HCT116 (cell line): ENCODE measurements at regions not wholly inside any gene's neighbourhood (a gene's known extent, or its start where the extent isn't known, plus 50 kb on each side); places are given as distances from the start of the nearest gene placed in this dataset.

Experiments used
- ATAC-seq: fragments of 200-7000 bp; cut with Tn5 transposase; 2 replicates; pipeline ENCODE4 v1.9.1; 2020; ENCODE audit warnings: mild to moderate bottlenecking, moderate library complexity
- BruUV-seq: library from RNA; stranded (reverse); fragments of 400-500 nt; replicated peaks from 2 replicates; lab custom pipeline; 2021; lab: Mats Ljungman, UMichigan
- CTCF ChIA-PET: fragments of 300-600 bp; sonication (Branson Sonifier 250); formaldehyde crosslinking; loops from one replicate; lab custom pipeline; 2021; ENCODE audit warnings: antibody characterized with exemption; lab: Charles Lee
- POLR2A ChIA-PET: fragments of 300-600, 350-600 bp; sonication (Branson Sonifier 250); formaldehyde crosslinking; loops from one replicate; lab custom pipeline; 2021; ENCODE audit warnings: antibody characterized with exemption; lab: Charles Lee
- RAD21 ChIA-PET, 2 experiments: fragments of 300-600 bp; sonication (Branson Sonifier 250); formaldehyde crosslinking; loops; one replicate each; lab custom pipeline; 2023; ENCODE audit warnings: low total read pairs in 2 of 2; ENCODE audit not compliant: uncharacterized antibody in 2 of 2, unreplicated experiment in 2 of 2, low non-redundant PET in 1 of 2; lab: Charles Lee
- DNase-seq: peaks from one replicate; pipeline ENCODE4 v3.0.0-alpha.2; 2010; ENCODE audit warnings: low read depth, low spot score
- H2AFZ ChIP-seq: fragments of 200-600 bp; shearing (Covaris generic), sonication (generic); 2 replicates; pipeline ENCODE4 v1.6.1; 2017; ENCODE audit warnings: low read depth, mixed run types, mixed read lengths, antibody characterized with exemption, low read length; ENCODE audit not compliant: poor library complexity, severe bottlenecking
- H3K27ac ChIP-seq: 2 replicates; pipeline ENCODE4 v1.5.1; 2012; ENCODE audit warnings: low read depth, low read length
- H3K27me3 ChIP-seq: fragments of 200-600 bp; sonication (generic); 2 replicates; pipeline ENCODE4 v1.6.1; 2016; ENCODE audit warnings: mixed run types, low read length, mixed read lengths; ENCODE audit not compliant: insufficient read depth
- H3K36me3 ChIP-seq, 2 experiments: fragments of 200-500 bp in 1 of 2; fragments of 200-600 bp in 1 of 2; sonication (Bioruptor generic) in 1 of 2; sonication (generic) in 1 of 2; 2 replicates each; pipeline versions ENCODE4 v1.5.1 to v1.6.1; 2014 to 2016; ENCODE audit warnings: low read length in 2 of 2, inconsistent platforms in 1 of 2, mixed read lengths in 1 of 2, mixed run types in 1 of 2; ENCODE audit not compliant: insufficient read depth in 2 of 2, control insufficient read depth in 1 of 2
- H3K4me1 ChIP-seq, 2 experiments: fragments of 200-600 bp in 1 of 2; sonication (generic) in 1 of 2; 2 replicates each; pipeline versions ENCODE4 v1.5.1 to v1.6.1; 2012 to 2017; ENCODE audit warnings: low read length in 2 of 2, inconsistent platforms in 1 of 2, mild to moderate bottlenecking in 1 of 2, mixed read lengths in 1 of 2, mixed run types in 1 of 2, moderate library complexity in 1 of 2; ENCODE audit not compliant: insufficient read depth in 2 of 2, control insufficient read depth in 1 of 2
- H3K4me2 ChIP-seq: fragments of 200-600 bp; sonication (generic); 2 replicates; pipeline ENCODE4 v1.6.1; 2017; ENCODE audit warnings: mixed run types, low read length, mixed read lengths
- H3K4me3 ChIP-seq, 2 experiments: fragments of 200-600 bp in 1 of 2; sonication (generic) in 1 of 2; replicated peaks in 1 of 2; 2 replicates each; pipeline ENCODE4 v1.5.1; 2011 to 2016; ENCODE audit warnings: low read length in 2 of 2, control low read depth in 1 of 2, low read depth in 1 of 2, mild to moderate bottlenecking in 1 of 2, mixed read lengths in 1 of 2, mixed run types in 1 of 2
- H3K79me2 ChIP-seq: fragments of 200-600 bp; sonication (generic); 2 replicates; pipeline ENCODE4 v1.6.1; 2017; ENCODE audit warnings: mild to moderate bottlenecking, mixed run types, low read length, moderate library complexity, mixed read lengths; ENCODE audit not compliant: insufficient read depth
- H3K9ac ChIP-seq: fragments of 200-600 bp; sonication (generic); 2 replicates; pipeline ENCODE4 v1.6.1; 2016; ENCODE audit warnings: low read length, mixed read lengths
- H3K9me2 ChIP-seq: fragments of 200-600 bp; sonication (generic), shearing (Covaris generic); 2 replicates; pipeline ENCODE4 v1.6.1; 2017; ENCODE audit warnings: mixed run types, mild to moderate bottlenecking, moderate library complexity; ENCODE audit not compliant: insufficient read depth
- H3K9me3 ChIP-seq, 2 experiments: fragments of 200-500 bp in 1 of 2; fragments of 200-600 bp in 1 of 2; sonication (Bioruptor generic) in 1 of 2; sonication (generic) in 1 of 2; 2 replicates each; pipeline ENCODE4 v1.6.1; 2014 to 2017; ENCODE audit warnings: low read length in 2 of 2, mixed read lengths in 2 of 2, inconsistent platforms in 1 of 2, low read depth in 1 of 2, mild to moderate bottlenecking in 1 of 2, mixed run types in 1 of 2, moderate library complexity in 1 of 2; ENCODE audit not compliant: control insufficient read depth in 1 of 2, insufficient read depth in 1 of 2
- H4K20me1 ChIP-seq: fragments of 200-600 bp; sonication (generic), shearing (Covaris generic); 2 replicates; pipeline ENCODE4 v1.6.1; 2017; ENCODE audit warnings: mixed run types, mild to moderate bottlenecking, moderate library complexity; ENCODE audit not compliant: insufficient read depth
- CBX3 ChIP-seq: IDR thresholded peaks from 2 replicates; pipeline ENCODE4 v1.6.1; 2012; ENCODE audit warnings: low read depth
- CEBPB ChIP-seq: IDR thresholded peaks from 2 replicates; pipeline ENCODE4 v1.6.1; 2012; ENCODE audit warnings: low read depth
- ELF1 ChIP-seq: IDR thresholded peaks from 2 replicates; pipeline ENCODE4 v1.6.1; 2012; ENCODE audit warnings: low read depth, borderline replicate concordance
- FOSL1 ChIP-seq: IDR thresholded peaks from 2 replicates; pipeline ENCODE4 v1.6.1; 2012; ENCODE audit warnings: low read depth
- JUND ChIP-seq: IDR thresholded peaks from 2 replicates; pipeline ENCODE4 v1.6.1; 2012
- POLR2AphosphoS5 ChIP-seq: IDR thresholded peaks from 2 replicates; pipeline ENCODE4 v1.6.1; 2011; ENCODE audit warnings: mild to moderate bottlenecking, low read depth, low read length, moderate library complexity
- RAD21 ChIP-seq: IDR thresholded peaks from 2 replicates; pipeline ENCODE4 v1.6.1; 2012; ENCODE audit warnings: low read depth, mild to moderate bottlenecking
- SP1 ChIP-seq: IDR thresholded peaks from 2 replicates; pipeline ENCODE4 v1.6.1; 2012; ENCODE audit warnings: low read depth
- TCF7L2 ChIP-seq: IDR thresholded peaks from 2 replicates; pipeline ENCODE4 v1.7.0; 2011; ENCODE audit warnings: borderline replicate concordance, inconsistent platforms; ENCODE audit not compliant: insufficient read depth, insufficient read length; ENCODE audit errors: extremely low read depth
- YY1 ChIP-seq: IDR thresholded peaks from 2 replicates; pipeline ENCODE4 v1.6.1; 2011; ENCODE audit warnings: low read length, low read depth, moderate library complexity, mild to moderate bottlenecking; ENCODE audit not compliant: insufficient replicate concordance; ENCODE audit errors: extremely low read depth
- ZFX ChIP-seq: fragments of 450-650 bp; IDR thresholded peaks from 2 replicates; pipeline ENCODE4 v1.6.1; 2017
- ZNF274 ChIP-seq: fragments of 200-500 bp; sonication (Bioruptor generic); IDR thresholded peaks from 2 replicates; pipeline ENCODE4 v1.6.1; 2014; ENCODE audit warnings: mild to moderate bottlenecking, low read depth, low read length, inconsistent platforms
- intact Hi-C: fragments of 100-400 bp; cut with micrococcal nuclease; formaldehyde crosslinking; loops from 2 replicates; pipeline ENCODE4 v1.10.0; 2022
- TF ChIP-seq, protein P1 (sequence below), 3 experiments: fragments of 200-600 bp in 1 of 3; sonication (generic) in 1 of 3; IDR thresholded peaks in 2 of 3; conservative IDR thresholded peaks in 1 of 3; 2 replicates each; pipeline ENCODE4 v1.5.1; 2012 to 2017; ENCODE audit warnings: low read depth in 2 of 3, low read length in 2 of 3, antibody characterized with exemption in 1 of 3, borderline replicate concordance in 1 of 3, control low read depth in 1 of 3, mild to moderate bottlenecking in 1 of 3, mixed read lengths in 1 of 3, mixed run types in 1 of 3, moderate library complexity in 1 of 3; ENCODE audit not compliant: insufficient read depth in 1 of 3
- TF ChIP-seq, protein P2 (sequence below): IDR thresholded peaks from 2 replicates; pipeline ENCODE4 v1.6.1; 2012
- TF ChIP-seq, protein P3 (sequence below): IDR thresholded peaks from 2 replicates; pipeline ENCODE4 v1.6.1; 2012
- TF ChIP-seq, protein P4 (sequence below): IDR thresholded peaks from 2 replicates; pipeline ENCODE4 v1.6.1; 2012; ENCODE audit warnings: low read depth

DNA sequence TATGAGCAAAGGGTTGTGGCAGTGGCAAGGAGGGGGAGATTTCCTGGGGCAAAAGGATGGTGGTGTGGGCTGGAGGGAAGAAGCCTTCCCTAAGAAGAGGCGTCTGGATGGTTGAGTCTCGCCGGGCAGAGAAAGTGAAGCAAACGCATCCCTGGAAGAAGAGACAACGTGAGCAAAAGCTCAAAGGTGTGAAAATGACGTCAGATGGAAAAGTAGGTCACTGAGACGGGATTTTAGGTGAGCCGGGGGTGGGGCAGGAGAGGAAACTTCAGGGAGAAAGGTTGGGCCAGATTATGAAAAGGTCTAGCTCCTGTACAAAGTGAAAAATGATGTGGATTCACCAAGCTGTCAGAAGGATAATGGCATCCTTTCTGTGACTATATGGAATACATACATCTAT, 95.3 kb upstream of the KCNE2 start:
- BruUV-seq: no TSS peak
- no peaks in the 10 kb centered on the region for H3K79me2 ChIP-seq
- no peaks in the 10 kb centered on the region for H3K9me2 ChIP-seq
- intact Hi-C loops: no loop called here
- no peak overlapping the region for H3K4me2 ChIP-seq
- no peak overlapping the region for H3K27ac ChIP-seq
- H2AFZ ChIP-seq: no peak overlapping the region
- RAD21 ChIA-PET: no interaction called here
- H3K9me3 ChIP-seq: no peaks in the 10 kb centered on the region
- H4K20me1 ChIP-seq: no peaks in the 10 kb centered on the region
- POLR2A ChIA-PET: no interaction called here
- H3K4me3 ChIP-seq: no peak overlapping the region
- TF ChIP-seq ZNF274: no peak
- TF ChIP-seq YY1: no peak
- no peak for TF ChIP-seq CBX3
- TF ChIP-seq, protein P1, sequence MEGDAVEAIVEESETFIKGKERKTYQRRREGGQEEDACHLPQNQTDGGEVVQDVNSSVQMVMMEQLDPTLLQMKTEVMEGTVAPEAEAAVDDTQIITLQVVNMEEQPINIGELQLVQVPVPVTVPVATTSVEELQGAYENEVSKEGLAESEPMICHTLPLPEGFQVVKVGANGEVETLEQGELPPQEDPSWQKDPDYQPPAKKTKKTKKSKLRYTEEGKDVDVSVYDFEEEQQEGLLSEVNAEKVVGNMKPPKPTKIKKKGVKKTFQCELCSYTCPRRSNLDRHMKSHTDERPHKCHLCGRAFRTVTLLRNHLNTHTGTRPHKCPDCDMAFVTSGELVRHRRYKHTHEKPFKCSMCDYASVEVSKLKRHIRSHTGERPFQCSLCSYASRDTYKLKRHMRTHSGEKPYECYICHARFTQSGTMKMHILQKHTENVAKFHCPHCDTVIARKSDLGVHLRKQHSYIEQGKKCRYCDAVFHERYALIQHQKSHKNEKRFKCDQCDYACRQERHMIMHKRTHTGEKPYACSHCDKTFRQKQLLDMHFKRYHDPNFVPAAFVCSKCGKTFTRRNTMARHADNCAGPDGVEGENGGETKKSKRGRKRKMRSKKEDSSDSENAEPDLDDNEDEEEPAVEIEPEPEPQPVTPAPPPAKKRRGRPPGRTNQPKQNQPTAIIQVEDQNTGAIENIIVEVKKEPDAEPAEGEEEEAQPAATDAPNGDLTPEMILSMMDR (IDR thresholded peaks at IDR 0.05 in 2 of 3, conservative IDR thresholded peaks at IDR 0.05 in 1 of 3; ENCODE audit: borderline replicate concordance in 1 of 3, insufficient read depth in 1 of 3, low read depth in 2 of 3, low read length in 2 of 3): no peak
- no peak for TF ChIP-seq RAD21
- no peak for TF ChIP-seq ELF1
- TF ChIP-seq, protein P2, sequence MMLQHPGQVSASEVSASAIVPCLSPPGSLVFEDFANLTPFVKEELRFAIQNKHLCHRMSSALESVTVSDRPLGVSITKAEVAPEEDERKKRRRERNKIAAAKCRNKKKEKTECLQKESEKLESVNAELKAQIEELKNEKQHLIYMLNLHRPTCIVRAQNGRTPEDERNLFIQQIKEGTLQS: no peak
- no peak for TF ChIP-seq CEBPB
- H3K27me3 ChIP-seq: peaks cover 37% of the 10 kb centered on the region
- ATAC-seq: no peak
- no peaks in the 10 kb centered on the region for H3K36me3 ChIP-seq
- CTCF ChIA-PET: no interaction called here
- DNase-seq: no peak
- no peaks in the 10 kb centered on the region for H3K4me1 ChIP-seq
- H3K9ac ChIP-seq: no peak overlapping the region

DNA sequence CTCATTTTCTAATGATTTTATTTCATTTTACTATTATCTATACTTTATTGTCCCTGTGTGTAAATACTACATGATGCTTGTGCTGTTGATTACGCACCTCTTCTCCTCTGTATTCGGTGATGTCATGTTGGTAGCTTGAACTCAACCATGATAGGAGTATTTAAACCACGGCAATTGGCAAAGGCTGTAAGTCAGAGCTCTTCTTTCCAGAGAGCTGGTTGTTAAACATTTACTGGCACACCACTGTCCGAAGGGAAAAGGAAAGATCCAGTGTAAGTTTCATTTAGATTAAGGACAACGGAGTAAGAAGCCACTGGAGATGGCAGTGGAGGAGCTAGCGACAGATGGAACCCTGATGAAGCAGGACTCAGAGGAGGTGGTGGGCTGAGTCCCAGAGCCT, 93.4 kb upstream of the KCNE2 start:
- Histone ChIP-seq H3K9me2 (no peaks in the 10 kb centered on the region), H3K4me1 (no peaks in the 10 kb centered on the region), H3K36me3 (no peaks in the 10 kb centered on the region), H3K9ac (no peak overlapping the region), H3K4me3 (no peak overlapping the region), H3K27me3 (peaks cover 40% of the 10 kb centered on the region), H2AFZ (no peak overlapping the region), H4K20me1 (no peaks in the 10 kb centered on the region), H3K27ac (no peak overlapping the region), H3K79me2 (no peaks in the 10 kb centered on the region), H3K4me2 (no peak overlapping the region), H3K9me3 (no peaks in the 10 kb centered on the region)
- POLR2A ChIA-PET: no interaction called here
- intact Hi-C loops: no loop called here
- no peak for DNase-seq
- RAD21 ChIA-PET: no interaction called here
- CTCF ChIA-PET: interaction anchor here (0.7 kb wide), 1 partner anchor 77 kb away, joined by 3 read pairs; no protein-coding TSS in a partner anchor
- no TSS peak for BruUV-seq
- no peak for ATAC-seq
- TF ChIP-seq POLR2AphosphoS5: no peak
- no peak for TF ChIP-seq JUND
- TF ChIP-seq RAD21: no peak
- no peak for TF ChIP-seq SP1
- no peak for TF ChIP-seq TCF7L2
- TF ChIP-seq, protein P2: no peak
- TF ChIP-seq, protein P3, sequence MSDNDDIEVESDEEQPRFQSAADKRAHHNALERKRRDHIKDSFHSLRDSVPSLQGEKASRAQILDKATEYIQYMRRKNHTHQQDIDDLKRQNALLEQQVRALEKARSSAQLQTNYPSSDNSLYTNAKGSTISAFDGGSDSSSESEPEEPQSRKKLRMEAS: no peak
- TF ChIP-seq ZNF274: no peak
- no peak for TF ChIP-seq FOSL1
- TF ChIP-seq ZFX: no peak
- TF ChIP-seq, protein P4, sequence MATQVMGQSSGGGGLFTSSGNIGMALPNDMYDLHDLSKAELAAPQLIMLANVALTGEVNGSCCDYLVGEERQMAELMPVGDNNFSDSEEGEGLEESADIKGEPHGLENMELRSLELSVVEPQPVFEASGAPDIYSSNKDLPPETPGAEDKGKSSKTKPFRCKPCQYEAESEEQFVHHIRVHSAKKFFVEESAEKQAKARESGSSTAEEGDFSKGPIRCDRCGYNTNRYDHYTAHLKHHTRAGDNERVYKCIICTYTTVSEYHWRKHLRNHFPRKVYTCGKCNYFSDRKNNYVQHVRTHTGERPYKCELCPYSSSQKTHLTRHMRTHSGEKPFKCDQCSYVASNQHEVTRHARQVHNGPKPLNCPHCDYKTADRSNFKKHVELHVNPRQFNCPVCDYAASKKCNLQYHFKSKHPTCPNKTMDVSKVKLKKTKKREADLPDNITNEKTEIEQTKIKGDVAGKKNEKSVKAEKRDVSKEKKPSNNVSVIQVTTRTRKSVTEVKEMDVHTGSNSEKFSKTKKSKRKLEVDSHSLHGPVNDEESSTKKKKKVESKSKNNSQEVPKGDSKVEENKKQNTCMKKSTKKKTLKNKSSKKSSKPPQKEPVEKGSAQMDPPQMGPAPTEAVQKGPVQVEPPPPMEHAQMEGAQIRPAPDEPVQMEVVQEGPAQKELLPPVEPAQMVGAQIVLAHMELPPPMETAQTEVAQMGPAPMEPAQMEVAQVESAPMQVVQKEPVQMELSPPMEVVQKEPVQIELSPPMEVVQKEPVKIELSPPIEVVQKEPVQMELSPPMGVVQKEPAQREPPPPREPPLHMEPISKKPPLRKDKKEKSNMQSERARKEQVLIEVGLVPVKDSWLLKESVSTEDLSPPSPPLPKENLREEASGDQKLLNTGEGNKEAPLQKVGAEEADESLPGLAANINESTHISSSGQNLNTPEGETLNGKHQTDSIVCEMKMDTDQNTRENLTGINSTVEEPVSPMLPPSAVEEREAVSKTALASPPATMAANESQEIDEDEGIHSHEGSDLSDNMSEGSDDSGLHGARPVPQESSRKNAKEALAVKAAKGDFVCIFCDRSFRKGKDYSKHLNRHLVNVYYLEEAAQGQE: no peak
- no peak for TF ChIP-seq CBX3
